HG03521 (cell line): ENCODE measurements at regions not wholly inside any gene's neighbourhood (a gene's known extent, or its start where the extent isn't known, plus 50 kb on each side); places are given as distances from the start of the nearest gene placed in this dataset.

Experiments
- ATAC-seq: cut with Tn5 transposase; IDR thresholded peaks from one replicate; pipeline ENCODE4 v1.9.1; 2021; ENCODE audit warnings: mild to moderate bottlenecking, moderate library complexity; ENCODE audit not compliant: unreplicated experiment

- ATAC-seq, result no peak
Measured at GRCh38 chr10:52679117-52679516, 93.5 kb downstream of the MBL2 start.

GRCh38 chr10:52682766-52683165 lies 89.8 kb downstream of the MBL2 start:
- no peak for ATAC-seq

- ATAC-seq, result no peak
Measured at GRCh38 chr10:52683776-52684175, 88.8 kb downstream of the MBL2 start.

- no peak for ATAC-seq
Measured at GRCh38 chr10:52688899-52689298, 83.7 kb downstream of the MBL2 start.

GRCh38 chr10:52696232-52696631 lies 76.4 kb downstream of the MBL2 start:
- ATAC-seq, result no peak

GRCh38 chr10:52701647-52702046 lies 70.9 kb downstream of the MBL2 start:
- ATAC-seq, result no peak

GRCh38 chr10:52703451-52703850 lies 69.1 kb downstream of the MBL2 start:
- ATAC-seq, result no peak

- no peak for ATAC-seq
Measured at GRCh38 chr10:52703898-52704297, 68.7 kb downstream of the MBL2 start.

- no peak for ATAC-seq
Measured at GRCh38 chr10:52706332-52707070, 66.1 kb downstream of the MBL2 start.
